ENCODE measurements at regions not wholly inside any gene's neighbourhood (a gene's known extent, or its start where the extent isn't known, plus 50 kb on each side); places are given as distances from the start of the nearest gene placed in this dataset.

GRCh38 chr2:64858541-64859311 is 130.5 kb upstream of the SLC1A4 start:
- DNase-seq, result no peak

GRCh38 chr2:64859312-64860212 is 129.6 kb upstream of the SLC1A4 start:
- DNase-seq, result no peak

GRCh38 chr2:64860276-64860885 is 128.8 kb upstream of the SLC1A4 start:
- no peak for DNase-seq

GRCh38 chr2:64860936-64861335 is 128.3 kb upstream of the SLC1A4 start:
- DNase-seq, result no peak

GRCh38 chr2:64861452-64862397 is 127.5 kb upstream of the SLC1A4 start:
- no peak for DNase-seq

DNA sequence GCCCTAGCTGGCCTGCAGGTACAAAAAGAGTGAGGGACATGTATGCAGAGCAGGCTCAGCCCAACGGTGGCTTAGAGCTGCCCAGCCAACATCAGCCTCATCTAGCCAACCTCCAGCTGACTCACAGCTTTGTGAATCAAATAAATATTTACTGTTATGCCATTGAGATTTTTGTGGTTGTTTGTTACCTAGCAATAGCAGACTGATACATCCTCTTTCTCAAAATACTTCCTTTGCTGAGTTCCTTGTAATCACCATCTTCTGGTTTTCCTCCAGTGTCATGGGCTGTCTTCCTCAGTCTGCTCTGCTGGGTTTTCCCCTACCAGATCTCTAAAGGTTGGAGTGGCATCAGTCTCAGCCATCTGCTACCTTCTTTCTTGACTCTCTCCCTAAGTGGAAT is 126.6 kb upstream of the SLC1A4 start:
- no peak for DNase-seq

DNA sequence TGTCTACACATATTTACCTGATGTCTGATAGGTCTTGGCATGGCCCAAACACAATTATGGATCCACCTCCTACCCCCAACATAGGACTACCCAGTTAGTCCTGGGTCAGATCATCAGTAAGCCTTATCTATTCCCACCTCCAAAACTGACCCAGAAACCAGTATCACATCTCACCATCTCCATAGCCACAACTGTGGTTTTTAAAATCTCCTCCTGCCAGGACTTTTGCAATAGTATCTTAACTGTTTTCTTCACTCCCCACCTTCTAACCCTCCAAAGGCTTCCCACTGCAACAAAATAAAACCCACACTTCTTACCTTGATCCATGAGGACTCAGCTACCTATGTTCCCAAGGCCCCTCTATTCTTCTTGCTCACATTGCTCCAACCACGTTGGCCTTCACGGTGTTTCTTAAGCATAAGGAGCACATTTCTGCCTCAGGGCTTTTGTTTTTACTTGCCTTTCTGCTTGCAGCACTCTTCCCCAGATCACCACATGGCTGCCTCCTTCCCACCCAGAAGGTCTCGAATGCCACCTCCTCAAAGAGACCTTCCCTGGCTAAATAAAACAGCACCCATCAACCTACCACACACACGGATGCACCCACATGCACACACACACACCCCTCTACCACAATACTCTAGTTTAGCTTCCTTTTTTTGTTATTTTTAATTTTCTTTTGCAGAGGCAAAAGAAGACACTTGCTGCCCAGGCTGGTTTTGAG is 125.9 kb upstream of the SLC1A4 start:
- DNase-seq, result no peak

DNA sequence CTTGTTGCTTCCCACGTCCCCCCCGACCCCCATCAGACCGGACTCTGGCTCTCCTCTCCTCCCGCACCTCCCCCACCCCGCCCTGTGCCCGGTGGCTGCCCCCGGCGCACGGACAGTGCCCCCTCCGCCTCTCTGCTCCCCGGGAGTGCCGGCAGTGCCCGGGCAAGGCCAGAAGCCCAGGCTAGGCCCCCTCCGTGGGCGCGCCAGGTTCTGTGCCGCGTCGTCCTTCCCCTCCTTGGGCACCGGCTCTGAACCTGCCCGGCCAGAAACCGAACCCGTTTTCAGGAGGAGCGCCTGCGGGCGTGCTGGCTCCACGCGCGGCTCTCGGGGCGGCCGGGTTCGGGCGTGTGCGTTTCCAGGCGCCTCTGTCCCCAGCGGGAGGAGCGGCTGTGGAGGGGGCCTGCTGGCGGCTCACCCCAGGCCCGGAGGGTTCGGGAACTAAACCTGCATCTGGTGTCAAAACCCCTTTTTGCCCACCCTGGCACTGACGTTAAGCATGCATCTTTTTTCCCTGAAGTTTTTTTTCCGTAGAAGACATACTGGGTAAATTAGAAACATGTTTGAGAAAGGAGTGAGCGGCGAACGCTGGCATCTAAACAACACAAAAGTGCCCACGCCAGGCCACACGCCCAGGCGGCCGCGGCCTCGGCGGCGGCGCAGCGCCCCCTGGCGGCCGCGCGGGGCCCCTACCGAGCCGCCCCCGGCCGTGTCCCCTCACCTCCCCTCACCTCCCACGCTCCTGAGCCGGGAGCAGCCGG is 123.9 kb upstream of the SLC1A4 start:
- DNase-seq, result peak; percentile 66

- DNase-seq, result no peak
These were observed 123.3 kb upstream of the SLC1A4 start for GRCh38 chr2:64865831-64866345.

DNA sequence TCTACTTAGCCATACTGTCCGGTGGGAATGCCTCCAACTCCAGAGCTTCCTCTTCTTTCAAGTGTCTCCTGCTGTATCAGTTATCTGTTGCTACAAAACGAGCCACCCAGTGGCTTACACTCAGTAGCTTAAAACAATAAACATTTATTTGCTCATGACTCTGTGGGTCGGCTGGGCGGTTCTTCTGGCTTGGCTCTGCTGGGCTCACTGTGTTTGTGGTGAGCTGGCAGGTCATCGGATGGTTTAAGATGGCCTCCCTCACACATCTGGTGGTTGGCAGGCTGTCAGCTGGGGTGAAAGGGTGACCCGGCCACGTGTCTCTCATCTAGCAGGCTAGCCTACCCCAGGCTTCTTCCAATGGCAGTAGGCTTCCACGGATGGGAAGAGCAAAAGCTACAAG is 122.4 kb upstream of the SLC1A4 start:
- no peak for DNase-seq

- DNase-seq, result no peak
These were observed 121.8 kb upstream of the SLC1A4 start for GRCh38 chr2:64867253-64867996.

DNA sequence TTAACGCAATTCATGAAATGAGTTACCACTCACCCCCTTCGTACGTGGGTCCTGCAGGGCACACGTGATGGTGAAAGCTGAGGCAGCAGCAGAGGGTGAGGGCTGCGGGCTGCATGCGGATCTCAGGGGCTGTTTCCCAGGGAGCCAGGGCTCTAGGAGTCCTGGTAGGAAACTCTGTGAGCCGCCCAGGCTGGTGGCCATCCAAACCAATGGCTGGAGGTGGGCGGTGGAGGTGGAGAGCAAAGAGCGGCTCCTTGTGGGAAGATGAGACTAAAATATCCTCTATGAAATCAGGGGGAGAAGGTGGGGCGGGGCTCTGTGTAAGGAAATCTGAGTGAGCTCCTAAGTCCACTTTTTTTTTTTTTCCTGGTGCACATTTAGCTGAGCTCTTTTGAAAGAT is 120.1 kb upstream of the SLC1A4 start:
- no peak for DNase-seq

- peak; percentile 79 for DNase-seq
These were observed 115.7 kb upstream of the SLC1A4 start for GRCh38 chr2:64873472-64873924.

DNA sequence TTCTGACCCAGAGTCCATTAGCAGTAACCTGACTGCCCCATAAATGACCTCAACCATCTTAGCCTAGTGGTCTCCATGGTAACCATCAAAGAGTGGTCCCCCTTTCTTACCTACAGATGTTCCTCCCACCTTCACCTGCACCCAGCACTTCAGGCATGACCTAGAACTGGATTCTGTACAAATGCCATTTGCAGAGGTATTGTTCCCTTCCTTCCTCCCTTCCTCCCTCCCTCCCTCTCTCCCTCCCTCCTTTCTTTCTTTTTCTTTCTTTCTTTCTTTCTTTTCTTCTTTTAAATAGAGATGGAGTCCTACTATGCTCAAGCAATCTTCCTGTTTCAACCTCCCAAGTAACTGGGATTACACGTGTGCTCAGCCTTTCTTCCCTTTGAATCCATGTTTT is 114.6 kb upstream of the SLC1A4 start:
- DNase-seq, result no peak

DNA sequence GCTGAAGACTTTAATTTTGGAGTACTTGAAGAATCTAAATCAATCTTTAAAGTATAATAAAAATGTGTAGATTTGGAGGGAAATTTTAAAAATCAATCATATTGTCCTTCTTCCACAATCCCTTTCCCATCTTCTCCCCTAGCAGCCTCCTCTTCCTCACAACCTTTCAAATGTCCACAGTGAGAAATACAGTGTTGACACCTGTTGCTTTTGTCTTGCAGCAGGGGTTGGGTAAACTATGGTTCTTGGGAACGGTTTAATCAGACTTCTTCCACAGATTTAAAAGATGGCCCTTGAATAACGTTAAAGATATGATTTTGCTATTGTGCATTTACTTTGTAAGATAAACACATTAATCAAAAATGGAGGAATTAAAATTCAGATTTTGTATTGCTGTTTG is 113.8 kb upstream of the SLC1A4 start:
- DNase-seq, result no peak

DNA sequence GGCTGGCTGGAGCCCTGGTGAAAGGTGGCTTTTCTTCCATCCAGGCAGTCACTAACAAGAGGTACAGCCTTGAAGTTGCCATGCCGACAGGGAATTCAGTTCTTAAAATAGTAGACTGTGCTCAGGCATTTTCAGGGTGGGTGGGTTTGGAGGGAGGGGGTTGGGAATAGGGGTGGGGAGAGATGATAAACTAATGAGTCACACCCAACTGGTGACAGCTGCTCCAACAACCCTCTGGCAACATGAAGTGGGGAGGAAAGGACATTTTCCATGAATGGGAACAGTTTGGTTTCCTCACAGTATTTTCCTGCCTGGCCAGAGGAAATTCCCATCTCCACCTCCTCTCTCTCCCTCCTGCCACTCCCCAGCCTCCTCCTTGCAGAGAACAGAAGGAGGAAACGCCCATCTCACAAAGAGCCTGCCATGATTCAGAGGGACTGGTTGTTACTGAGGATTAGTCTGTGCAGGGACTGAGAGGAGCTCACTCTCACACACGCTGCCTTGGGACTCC is 113.0 kb upstream of the SLC1A4 start:
- DNase-seq, result no peak

- no peak for DNase-seq
These were observed 109.5 kb upstream of the SLC1A4 start for GRCh38 chr2:64879745-64880144.

DNA sequence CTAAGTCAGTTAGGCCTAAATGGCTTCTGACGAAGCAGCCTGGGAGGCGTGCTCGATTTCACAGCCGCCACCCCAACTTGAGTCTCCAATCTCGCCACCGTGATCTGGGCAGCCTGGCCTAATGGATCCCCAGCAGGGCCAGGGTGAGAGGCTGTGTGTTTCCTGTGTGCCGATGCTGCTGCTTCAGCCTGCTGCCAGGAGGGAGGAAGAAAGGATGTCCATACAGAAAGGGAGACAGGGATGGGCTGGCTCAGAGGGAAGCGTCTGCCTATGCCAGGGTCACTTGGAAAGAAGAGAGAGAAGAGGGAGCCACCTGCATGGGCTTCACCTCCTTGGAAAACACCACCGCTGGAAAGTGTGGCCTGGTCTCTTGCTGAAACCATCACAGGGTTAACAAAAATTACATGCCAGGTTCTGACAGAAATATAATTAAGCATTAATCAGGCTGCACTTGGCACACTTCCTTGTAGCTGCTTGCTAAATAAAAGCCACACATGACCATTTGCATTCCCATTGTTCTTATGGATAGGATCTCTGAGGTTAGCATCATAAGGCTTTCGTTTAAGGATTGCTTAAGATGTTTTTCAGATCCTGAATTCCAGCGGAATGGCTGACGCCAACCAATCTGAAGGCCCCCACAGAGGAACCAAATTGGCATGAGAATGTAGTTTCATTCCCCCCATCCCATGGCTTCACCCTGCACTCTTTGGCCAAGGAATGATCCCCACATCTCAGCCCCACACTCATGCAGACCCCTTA is 108.8 kb upstream of the SLC1A4 start:
- DNase-seq, result no peak

GRCh38 chr2:64881037-64881492 is 108.1 kb upstream of the SLC1A4 start:
- DNase-seq, result no peak
